GM20000 (cell line): ENCODE measurements at regions not wholly inside any gene's neighbourhood (a gene's known extent, or its start where the extent isn't known, plus 50 kb on each side); places are given as distances from the start of the nearest gene placed in this dataset.

Experiments
- DNase-seq: peaks from one replicate; pipeline ENCODE4 v3.0.0; 2012; ENCODE audit warnings: low spot score
- CTCF ChIP-seq: IDR thresholded peaks from 2 replicates; pipeline ENCODE4 v1.5.1; 2012; ENCODE audit warnings: mild to moderate bottlenecking, control low read depth; ENCODE audit errors: extremely low read depth, missing control alignments

GRCh38 chr16:86862595-86863280, 284.4 kb downstream of the FOXL1 start:
- TF ChIP-seq CTCF = no peak
- no peak for DNase-seq

- no peak for TF ChIP-seq CTCF
Observed at GRCh38 chr16:86863609-86864008, 285.3 kb downstream of the FOXL1 start.

GRCh38 chr16:86864586-86864985, 286.2 kb downstream of the FOXL1 start:
- TF ChIP-seq CTCF = no peak
- no peak for DNase-seq

More at GRCh38 chr16:86863609-86864008, 285.3 kb downstream of the FOXL1 start:
- no peak for DNase-seq

GRCh38 chr16:86865851-86866662, 287.7 kb downstream of the FOXL1 start:
- no peak for TF ChIP-seq CTCF
- DNase-seq = no peak

GRCh38 chr16:86866986-86867722, 288.8 kb downstream of the FOXL1 start:
- no peak for TF ChIP-seq CTCF
- DNase-seq = no peak

GRCh38 chr16:86868070-86868469, 289.7 kb downstream of the FOXL1 start:
- DNase-seq = no peak

More at GRCh38 chr16:86868070-86868469, 289.7 kb downstream of the FOXL1 start:
- TF ChIP-seq CTCF = no peak
